T-helper 2 cell (primary cell): ENCODE measurements at regions not wholly inside any gene's neighbourhood (a gene's known extent, or its start where the extent isn't known, plus 50 kb on each side); places are given as distances from the start of the nearest gene placed in this dataset.

Experiments
- DNase-seq, 5 experiments: peaks; one replicate each; pipeline versions ENCODE4 v3.0.0 to v3.0.0-alpha.2; 2012 to 2022

GRCh38 chr6:102333736-102334135, 940.2 kb downstream of the GRIK2 start:
- no peak for DNase-seq

- DNase-seq: no peak
Observed at GRCh38 chr6:102327697-102328225, 934.3 kb downstream of the GRIK2 start.

- no peak for DNase-seq
Observed at GRCh38 chr6:102313699-102314098, 920.2 kb downstream of the GRIK2 start.

GRCh38 chr6:102309700-102310099, 916.2 kb downstream of the GRIK2 start:
- no peak for DNase-seq

GRCh38 chr6:102300350-102300749, 906.8 kb downstream of the GRIK2 start:
- DNase-seq: no peak

- no peak for DNase-seq
Observed at GRCh38 chr6:102298051-102298450, 904.5 kb downstream of the GRIK2 start.
